Stomach smooth muscle (tissue), 2 donors: ENCODE measurements at regions not wholly inside any gene's neighbourhood (a gene's known extent, or its start where the extent isn't known, plus 50 kb on each side); places are given as distances from the start of the nearest gene placed in this dataset.
"Not testable (repeated sequence)": the region's sequence is repeated elsewhere in the genome, so short reads cannot be mapped to it uniquely, and the experiment has no call there.

Experiments used
- H3K27ac ChIP-seq: one replicate; pipeline ENCODE4 v1.7.0; 2013; ENCODE audit warnings: mild to moderate bottlenecking, low read length, inconsistent platforms
- H3K27me3 ChIP-seq, 2 donors: one replicate each; pipeline ENCODE4 v1.7.0; 2013; ENCODE audit warnings: low read length in 2 of 2; ENCODE audit not compliant: insufficient read depth in 2 of 2, control insufficient read depth in 1 of 2
- H3K36me3 ChIP-seq, 2 donors: one replicate each; pipeline ENCODE4 v1.7.0; 2013; ENCODE audit warnings: low read length in 2 of 2; ENCODE audit not compliant: control insufficient read depth in 2 of 2, insufficient read depth in 2 of 2
- H3K4me1 ChIP-seq: one replicate; pipeline ENCODE4 v1.7.0; 2013; ENCODE audit warnings: low read length; ENCODE audit not compliant: control insufficient read depth, insufficient read depth
- H3K4me3 ChIP-seq, 2 donors: one replicate each; pipeline ENCODE4 v1.7.0; 2013; ENCODE audit warnings: low read length in 2 of 2
- H3K9ac ChIP-seq, 2 donors: one replicate each; pipeline ENCODE4 v1.7.0; 2013; ENCODE audit warnings: low read length in 2 of 2, mild to moderate bottlenecking in 1 of 2
- H3K9me3 ChIP-seq, 2 donors: one replicate each; pipeline ENCODE4 v1.7.0; 2013; ENCODE audit warnings: low read length in 2 of 2; ENCODE audit not compliant: control insufficient read depth in 2 of 2
- donor health status: healthy.
- donor health status: Pancreatic carcinoma.

DNA sequence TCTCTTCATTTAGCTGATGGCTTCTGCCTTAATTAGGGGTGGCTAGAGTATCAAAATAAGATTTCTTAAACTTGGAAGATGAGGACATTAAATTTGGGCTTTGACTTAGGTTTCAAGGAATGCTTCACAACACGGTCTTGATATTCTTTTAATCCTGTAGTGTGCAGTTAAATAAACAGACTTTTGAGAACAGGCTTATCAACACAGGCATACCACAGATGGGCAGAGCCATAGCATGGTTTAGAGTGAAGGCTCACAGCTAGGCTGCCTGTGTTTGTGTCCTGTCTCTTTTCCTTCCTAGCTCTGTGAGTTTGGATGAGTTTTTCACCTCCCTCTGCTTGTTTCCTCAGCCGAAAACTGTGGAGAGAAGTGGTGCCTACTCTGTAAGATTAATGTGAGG lies 102.3 kb upstream of the IPO9 start:
- Histone ChIP-seq H3K27me3 (no peaks in the 10 kb centered on the region), H3K9me3 (no peaks in the 10 kb centered on the region), H3K4me1 (peaks cover 29% of the 10 kb centered on the region), H3K27ac (no peak overlapping the region), H3K9ac (no peak overlapping the region), H3K36me3 (no peaks in the 10 kb centered on the region), H3K4me3 (no peak overlapping the region)

- Histone ChIP-seq H3K4me3 (no peak overlapping the region), H3K9ac (no peak overlapping the region), H3K9me3 (no peaks in the 10 kb centered on the region), H3K27me3 (no peaks in the 10 kb centered on the region), H3K36me3 (no peaks in the 10 kb centered on the region), H3K27ac (no peak overlapping the region), H3K4me1 (peaks cover 25% of the 10 kb centered on the region)
Observed at GRCh38 chr1:201728731-201729130, 100.2 kb upstream of the IPO9 start.

- Histone ChIP-seq H3K9me3 (no peaks in the 10 kb centered on the region), H3K36me3 (peaks cover 0 to 2% of the 10 kb centered on the region in 2 donors), H3K9ac (no peak overlapping the region), H3K4me3 (no peak overlapping the region), H3K27ac (no peak overlapping the region), H3K4me1 (peaks cover 18% of the 10 kb centered on the region), H3K27me3 (no peaks in the 10 kb centered on the region)
Observed at GRCh38 chr1:201729973-201730608, 98.9 kb upstream of the IPO9 start.

DNA sequence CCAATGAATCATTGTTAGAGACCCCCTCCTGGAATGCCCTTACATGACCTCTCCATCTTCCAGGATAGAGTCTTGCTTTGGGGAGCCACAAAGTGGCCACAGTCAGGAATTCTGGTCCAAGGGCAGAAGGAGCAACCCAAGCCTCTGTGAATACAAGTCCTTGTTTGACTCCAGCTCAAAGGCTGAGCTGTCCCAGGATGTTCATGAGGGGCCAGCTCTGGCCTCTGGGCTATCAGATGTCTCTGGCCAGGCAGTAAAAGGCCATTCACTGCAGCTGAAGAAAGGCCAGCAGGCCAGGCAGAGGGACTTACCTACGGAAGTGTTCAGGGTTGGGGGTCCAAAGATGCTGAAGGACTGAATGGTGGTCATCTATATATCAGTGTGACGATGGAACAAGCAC lies 98.3 kb upstream of the IPO9 start:
- H3K36me3 ChIP-seq: peaks cover 0 to 2% of the 10 kb centered on the region in 2 donors
- no peak overlapping the region for H3K4me3 ChIP-seq
- no peaks in the 10 kb centered on the region for H3K27me3 ChIP-seq
- no peak overlapping the region for H3K9ac ChIP-seq
- no peaks in the 10 kb centered on the region for H3K9me3 ChIP-seq
- H3K4me1 ChIP-seq: peaks cover 20% of the 10 kb centered on the region
- H3K27ac ChIP-seq: no peak overlapping the region

DNA sequence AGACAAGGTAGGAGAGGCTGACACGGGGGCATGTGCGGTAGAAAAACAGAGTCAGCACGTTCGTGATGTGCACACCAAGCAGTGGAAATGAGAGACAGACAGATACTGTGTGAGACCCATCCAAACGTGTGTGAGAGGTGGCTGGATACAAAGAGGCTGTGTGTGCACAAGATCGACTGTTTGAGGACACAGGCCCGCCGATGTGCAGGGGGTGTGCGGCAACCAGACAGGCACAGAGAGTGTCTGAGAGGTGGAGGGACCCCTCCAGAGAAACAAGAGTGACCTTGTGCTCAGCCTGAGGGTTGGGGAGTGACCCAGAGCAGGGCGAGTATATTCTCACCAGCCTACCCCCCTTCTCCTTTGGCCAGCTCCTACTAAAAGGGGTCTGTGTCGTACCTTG lies 97.8 kb upstream of the IPO9 start:
- Histone ChIP-seq H3K9ac (no peak overlapping the region), H3K27me3 (no peaks in the 10 kb centered on the region), H3K4me3 (no peak overlapping the region), H3K4me1 (peaks cover 25% of the 10 kb centered on the region), H3K36me3 (peaks cover 0 to 2% of the 10 kb centered on the region in 2 donors), H3K27ac (no peak overlapping the region), H3K9me3 (no peaks in the 10 kb centered on the region)

DNA sequence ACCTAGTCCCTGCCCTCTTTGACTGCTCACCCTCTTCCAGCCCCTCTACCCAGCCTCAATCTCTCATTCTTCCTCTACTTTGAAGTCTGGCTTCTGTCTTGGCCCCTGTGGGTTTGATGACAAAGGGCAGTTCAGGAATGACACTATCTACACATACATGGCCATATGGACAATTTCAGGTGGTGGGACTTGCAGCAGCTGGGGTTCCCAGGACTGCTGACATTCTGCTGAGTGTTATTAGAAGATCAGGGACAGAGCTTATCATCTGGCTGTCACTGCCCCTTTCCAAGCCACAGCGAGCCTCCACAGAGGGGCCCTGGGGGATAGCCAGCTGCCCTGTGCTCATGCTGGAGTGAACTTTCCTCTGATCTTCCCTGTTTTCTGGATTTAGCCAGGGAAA lies 97.4 kb upstream of the IPO9 start:
- Histone ChIP-seq H3K4me1 (peaks cover 29% of the 10 kb centered on the region), H3K27ac (no peak overlapping the region), H3K9me3 (no peaks in the 10 kb centered on the region), H3K9ac (no peak overlapping the region), H3K4me3 (no peak overlapping the region), H3K27me3 (no peaks in the 10 kb centered on the region), H3K36me3 (peaks cover 0 to 2% of the 10 kb centered on the region in 2 donors)

- Histone ChIP-seq H3K9me3 (no peaks in the 10 kb centered on the region), H3K36me3 (peaks cover 0 to 2% of the 10 kb centered on the region in 2 donors), H3K9ac (no peak overlapping the region), H3K4me1 (peaks cover 34% of the 10 kb centered on the region), H3K4me3 (no peak overlapping the region), H3K27ac (no peak overlapping the region), H3K27me3 (no peaks in the 10 kb centered on the region)
Observed at GRCh38 chr1:201732351-201732750, 96.6 kb upstream of the IPO9 start.

DNA sequence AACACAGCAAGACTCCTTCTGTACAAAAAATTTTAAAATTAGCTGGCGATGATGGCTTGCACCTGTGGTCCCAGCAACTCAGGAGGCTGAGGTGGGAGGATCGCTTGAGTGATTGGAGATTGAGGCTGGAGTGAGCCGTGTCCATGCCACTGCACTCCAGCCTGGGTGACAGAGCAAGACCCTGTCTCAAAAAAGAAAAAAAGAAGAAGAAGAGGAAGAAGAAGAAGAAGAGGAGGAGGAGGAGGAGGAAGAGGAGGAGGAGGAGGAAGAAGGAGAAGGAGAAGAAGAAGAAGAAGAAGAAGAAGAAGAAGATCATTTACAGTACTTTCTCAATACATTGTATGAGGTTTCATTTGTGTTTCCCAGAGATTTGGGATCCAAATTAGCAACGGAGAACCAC lies 94.7 kb upstream of the IPO9 start:
- not testable (repeated sequence) for H3K27me3 ChIP-seq, H3K9ac ChIP-seq

DNA sequence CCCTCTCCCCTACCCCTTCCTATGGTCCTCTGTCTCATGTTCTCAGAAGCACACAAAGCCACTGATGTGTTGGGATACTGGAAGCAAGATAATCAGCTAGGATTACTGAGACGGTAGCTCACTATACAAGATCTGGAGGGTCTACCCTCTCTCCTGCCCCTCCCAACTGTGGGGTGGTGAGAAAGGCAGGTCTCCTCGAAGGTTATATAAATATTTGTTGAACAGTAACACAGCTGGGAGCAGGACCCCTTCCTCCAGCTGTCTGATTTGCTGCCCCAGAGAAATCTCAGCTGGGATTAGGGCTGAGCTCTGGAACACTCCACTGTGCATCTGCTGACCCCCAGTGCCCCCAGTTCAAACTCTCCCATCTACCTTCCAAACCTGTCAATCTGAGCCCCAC lies 94.2 kb upstream of the IPO9 start:
- Histone ChIP-seq H3K9ac (no peak overlapping the region), H3K27ac (no peak overlapping the region), H3K27me3 (no peaks in the 10 kb centered on the region), H3K36me3 (peaks cover 0 to 2% of the 10 kb centered on the region in 2 donors), H3K4me1 (peaks cover 52% of the 10 kb centered on the region), H3K4me3 (no peak overlapping the region), H3K9me3 (no peaks in the 10 kb centered on the region)

More for the DNA sequence above, 94.7 kb upstream of the IPO9 start:
- H3K36me3 ChIP-seq, H3K9me3 ChIP-seq, H3K27ac ChIP-seq, H3K4me3 ChIP-seq: not testable (repeated sequence)
- H3K4me1 ChIP-seq: peaks cover 50% of the 10 kb centered on the region

DNA sequence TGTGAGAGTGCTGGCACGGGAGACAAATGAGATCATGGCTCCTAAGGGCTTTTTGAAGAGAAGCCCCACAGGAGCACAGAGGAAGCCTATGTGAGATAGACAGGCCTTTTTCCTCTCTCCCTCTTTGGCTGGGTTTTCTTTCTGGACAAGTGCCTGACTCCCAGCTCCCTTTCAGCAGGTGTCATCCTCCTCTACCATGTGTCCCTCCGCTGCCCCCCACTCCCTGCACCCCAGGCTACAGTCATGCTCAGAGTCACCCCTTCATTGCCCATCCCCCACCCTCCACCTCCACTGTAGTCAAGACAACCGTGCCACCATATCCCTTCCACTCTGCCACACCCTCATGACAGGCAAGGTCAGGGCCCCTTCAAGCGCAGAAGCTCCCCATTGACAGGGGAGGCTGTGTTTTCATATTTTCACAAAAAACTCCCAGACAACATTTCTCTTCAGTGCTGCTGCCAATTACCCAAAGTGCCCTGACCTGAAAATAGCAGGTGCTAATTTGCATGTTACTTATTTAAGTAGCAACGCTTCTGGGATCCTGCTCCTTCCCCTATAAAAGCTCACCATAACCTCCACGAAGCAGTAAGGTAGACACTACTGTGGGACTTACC lies 92.1 kb upstream of the IPO9 start:
- peaks cover 0 to 2% of the 10 kb centered on the region in 2 donors for H3K36me3 ChIP-seq
- peaks cover 43% of the 10 kb centered on the region for H3K4me1 ChIP-seq
- H3K9ac ChIP-seq: peak overlapping the region in 1 of 2 donors; percentile 4
- H3K9me3 ChIP-seq: no peaks in the 10 kb centered on the region
- H3K27me3 ChIP-seq: no peaks in the 10 kb centered on the region
- H3K4me3 ChIP-seq: peak overlapping the region in 1 of 2 donors; percentile 5
- peak overlapping the region; percentile 18 for H3K27ac ChIP-seq

DNA sequence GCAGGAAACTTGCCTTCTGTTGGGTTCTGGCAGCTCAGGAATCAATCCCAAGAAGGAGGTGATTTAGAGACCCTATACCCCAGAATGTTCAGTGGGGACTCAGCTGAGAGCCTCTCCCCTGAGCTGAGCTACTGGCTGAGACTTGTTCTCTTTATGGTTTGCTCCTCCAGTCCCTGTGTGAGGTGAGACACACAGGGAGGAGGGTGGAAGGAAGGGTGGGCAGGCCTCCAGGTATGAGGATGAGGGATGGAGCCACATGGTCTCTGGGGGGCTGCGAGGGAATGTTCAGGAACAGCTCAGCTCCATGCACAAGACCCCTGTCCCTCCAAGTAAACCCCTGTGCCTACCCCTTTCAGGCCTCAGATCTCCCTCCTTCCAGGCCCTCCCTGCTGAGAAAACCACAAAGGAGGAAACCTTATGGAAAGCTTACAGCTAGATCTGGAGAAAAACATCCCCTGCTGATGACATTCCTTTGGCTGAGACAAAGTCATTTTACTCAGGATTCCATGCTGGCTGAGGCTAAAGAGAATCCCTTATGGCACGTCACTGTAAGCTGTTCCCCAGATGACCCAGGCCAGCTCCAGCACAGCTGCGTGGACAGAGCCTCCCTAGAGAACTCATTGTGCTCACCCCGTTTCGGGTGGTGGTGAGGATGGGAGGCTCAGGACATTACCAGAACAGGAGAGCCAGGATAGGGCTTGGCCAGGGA lies 91.5 kb upstream of the IPO9 start:
- H3K9ac ChIP-seq: peak overlapping the region in 1 of 2 donors; percentile 4
- peak overlapping the region; percentile 18 for H3K27ac ChIP-seq
- no peaks in the 10 kb centered on the region for H3K9me3 ChIP-seq
- peaks cover 0 to 2% of the 10 kb centered on the region in 2 donors for H3K36me3 ChIP-seq
- no peaks in the 10 kb centered on the region for H3K27me3 ChIP-seq
- H3K4me1 ChIP-seq: peaks cover 43% of the 10 kb centered on the region
- peak overlapping the region in 1 of 2 donors; percentile 5 for H3K4me3 ChIP-seq
